Ureter (tissue), 1 donor: ENCODE measurements at regions not wholly inside any gene's neighbourhood (a gene's known extent, or its start where the extent isn't known, plus 50 kb on each side); places are given as distances from the start of the nearest gene placed in this dataset.

Source experiments
- DNase-seq: peaks from one replicate; pipeline ENCODE4 v3.0.0-alpha.2; 2020; ENCODE audit warnings: low spot score
- donor health status: DM: yes; HTN: yes; CAD: no.

GRCh38 chr10:3412646-3413045 is 240.1 kb upstream of the PITRM1 start:
- DNase-seq = no peak

GRCh38 chr10:3412071-3412582 is 239.5 kb upstream of the PITRM1 start:
- DNase-seq = no peak

DNA sequence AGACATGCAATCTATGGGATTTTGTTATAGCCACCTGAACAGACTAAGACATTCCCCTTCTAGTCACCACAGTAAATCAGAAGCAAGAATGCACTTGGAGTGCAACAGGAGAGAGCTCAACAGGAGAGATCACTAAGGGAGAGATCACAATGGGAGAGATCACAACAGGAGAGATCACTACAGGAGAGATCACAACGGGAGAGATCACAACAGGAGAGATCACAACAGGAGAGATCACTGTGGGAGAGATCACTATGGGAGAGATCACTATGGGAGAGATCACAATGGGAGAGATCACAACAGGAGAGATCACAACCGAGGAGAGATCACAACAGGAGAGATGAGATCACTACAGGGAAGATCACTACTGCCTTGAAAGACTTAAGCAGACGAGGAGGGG is 238.5 kb upstream of the PITRM1 start:
- DNase-seq = no peak

GRCh38 chr10:3409928-3410327 is 237.3 kb upstream of the PITRM1 start:
- DNase-seq = no peak

DNA sequence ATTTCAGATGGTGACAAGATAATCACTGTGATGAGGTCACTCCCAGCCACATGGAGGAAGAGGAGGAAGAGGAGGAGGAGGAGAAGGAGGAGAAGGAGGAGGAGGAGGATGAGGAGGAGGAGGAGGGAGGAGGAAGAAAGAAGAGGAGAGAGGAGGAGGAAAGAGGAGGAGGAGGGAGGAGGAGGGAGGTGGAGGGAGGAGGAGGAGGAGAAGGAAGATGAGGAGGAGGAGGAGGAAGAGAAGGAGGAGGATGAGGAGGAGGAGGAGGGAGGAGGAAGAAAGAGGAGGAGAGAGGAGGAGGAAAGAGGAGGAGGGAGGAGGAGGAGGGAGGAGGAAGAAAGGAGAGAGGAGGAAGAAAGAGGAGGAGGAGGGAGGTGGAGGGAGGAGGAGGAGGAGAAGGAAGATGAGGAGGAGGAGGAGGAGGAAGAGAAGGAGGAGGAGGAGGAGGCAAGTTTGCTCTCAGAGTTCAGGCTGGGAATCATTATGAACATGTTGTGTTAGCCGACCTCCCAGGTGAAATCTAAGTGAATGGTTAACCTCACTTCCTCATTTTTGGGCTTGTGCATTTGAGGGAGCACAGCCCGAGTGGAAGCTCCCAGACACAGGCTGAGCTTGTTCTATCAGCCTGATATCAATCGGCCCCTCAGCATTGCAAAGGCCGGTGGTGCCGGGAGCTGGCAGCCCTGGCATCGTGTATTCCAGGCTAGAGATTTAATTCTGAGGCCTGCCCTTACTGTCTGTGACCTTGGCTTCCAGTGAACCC is 236.2 kb upstream of the PITRM1 start:
- DNase-seq = no peak

GRCh38 chr10:3407208-3407607 is 234.6 kb upstream of the PITRM1 start:
- DNase-seq = no peak

GRCh38 chr10:3406556-3406955 is 234.0 kb upstream of the PITRM1 start:
- DNase-seq = no peak

- DNase-seq = no peak
Observed at GRCh38 chr10:3404381-3404780, 231.8 kb upstream of the PITRM1 start.

DNA sequence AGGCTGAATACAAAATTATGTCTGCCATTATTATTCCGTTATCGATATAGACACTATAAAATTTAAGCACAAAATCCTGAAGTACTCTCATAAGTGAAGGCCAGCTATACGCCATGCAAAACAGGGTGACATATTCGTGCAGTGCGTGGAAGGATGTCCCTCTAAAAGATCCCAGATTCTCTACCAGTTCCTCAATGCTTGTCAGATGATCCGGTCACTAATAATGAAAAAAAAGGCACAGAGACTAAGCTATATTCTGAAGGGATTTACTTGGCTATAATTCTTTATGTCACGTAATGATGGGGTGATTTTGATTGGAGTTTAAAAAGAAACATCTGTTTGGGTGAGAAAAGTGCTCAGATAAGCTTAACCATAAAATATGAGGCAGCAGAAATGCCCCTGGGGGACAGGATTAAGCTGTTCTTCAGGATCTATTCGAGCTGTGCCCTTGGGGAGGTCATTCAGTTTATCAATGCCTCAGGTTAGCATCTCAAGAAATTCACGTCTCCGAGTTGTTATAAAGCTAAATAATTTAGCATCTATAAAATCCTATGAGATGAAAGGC is 229.7 kb upstream of the PITRM1 start:
- no peak for DNase-seq

GRCh38 chr10:3401491-3401938 is 228.9 kb upstream of the PITRM1 start:
- DNase-seq = no peak

GRCh38 chr10:3400348-3400747 is 227.8 kb upstream of the PITRM1 start:
- peak; percentile 5 for DNase-seq

DNA sequence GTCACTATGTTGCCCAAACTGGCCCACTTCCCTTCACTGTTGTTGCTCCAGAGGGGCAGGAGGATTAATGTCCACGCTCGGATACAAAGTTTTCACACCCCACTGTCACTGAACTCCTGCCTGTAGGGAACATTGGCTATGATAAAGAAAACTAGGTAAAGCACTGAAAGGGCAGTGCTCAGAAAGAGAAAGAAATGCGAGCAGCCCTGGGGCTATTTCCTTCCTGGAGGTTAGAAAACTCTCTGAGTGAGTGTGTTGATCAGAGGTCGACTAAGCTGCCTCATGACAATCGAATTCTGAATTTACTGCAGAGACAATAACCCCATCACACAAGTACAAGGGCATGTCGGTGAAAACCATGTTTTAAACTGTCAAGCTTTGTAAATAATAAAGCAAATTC is 227.2 kb upstream of the PITRM1 start:
- DNase-seq = no peak

DNA sequence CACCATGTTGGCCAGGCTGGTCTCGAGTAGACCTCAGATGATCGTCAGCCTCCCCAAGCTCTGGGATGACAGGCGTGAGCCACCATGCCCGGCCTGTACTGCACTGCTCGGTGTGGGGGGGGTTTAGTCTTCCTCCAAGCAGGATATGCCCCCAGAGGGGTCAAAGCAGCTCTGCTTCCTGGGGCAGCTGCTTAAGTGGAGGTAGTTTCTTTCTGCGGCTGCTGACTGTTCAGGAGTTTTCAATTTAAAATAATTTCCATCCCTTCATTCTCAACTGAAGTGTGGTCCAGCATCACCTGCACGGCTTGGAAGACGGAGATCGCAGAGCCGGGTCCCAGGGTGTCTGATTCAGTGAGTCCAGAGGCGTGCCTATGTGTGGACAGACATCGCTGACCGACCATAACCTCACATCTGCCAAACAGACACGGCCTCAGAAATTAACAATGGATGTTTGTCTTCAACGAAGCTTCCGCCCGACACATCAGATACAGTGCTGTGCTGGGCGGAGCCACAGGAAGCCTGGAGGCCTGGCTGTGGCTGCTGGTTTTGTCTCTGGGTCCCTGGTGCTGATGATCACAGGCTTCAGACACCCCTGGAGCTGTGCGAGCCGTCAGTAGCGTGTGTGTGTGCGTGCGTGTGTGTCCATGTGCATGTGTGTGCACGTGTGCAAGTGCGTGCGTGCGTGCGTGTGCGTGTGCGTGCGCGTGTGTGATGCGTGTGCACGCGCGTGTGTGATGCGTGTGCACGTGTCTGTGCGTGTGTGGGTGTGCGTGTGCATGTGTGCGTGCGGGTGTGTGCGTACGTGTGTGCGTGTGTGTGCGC is 226.5 kb upstream of the PITRM1 start:
- DNase-seq = no peak

DNA sequence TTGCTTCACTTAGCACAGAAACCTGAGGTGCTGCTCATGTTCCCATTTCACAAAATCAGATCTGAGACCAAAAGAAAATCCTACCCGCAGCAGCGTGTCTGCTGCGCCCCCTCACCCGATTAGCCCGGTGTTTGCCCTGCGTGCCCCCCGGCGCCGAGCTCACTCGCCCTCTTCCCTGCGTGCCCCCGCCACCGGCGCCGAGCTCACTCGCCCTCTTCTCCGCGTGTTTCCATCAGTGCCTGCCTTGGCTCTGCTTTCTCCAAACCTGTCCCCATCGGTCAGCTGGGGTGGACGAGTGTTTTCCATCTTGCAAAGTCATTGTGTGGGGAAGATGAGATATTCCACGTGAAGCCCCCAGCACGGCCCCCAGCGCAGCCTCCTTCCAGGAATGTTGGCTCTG is 225.3 kb upstream of the PITRM1 start:
- DNase-seq = no peak

DNA sequence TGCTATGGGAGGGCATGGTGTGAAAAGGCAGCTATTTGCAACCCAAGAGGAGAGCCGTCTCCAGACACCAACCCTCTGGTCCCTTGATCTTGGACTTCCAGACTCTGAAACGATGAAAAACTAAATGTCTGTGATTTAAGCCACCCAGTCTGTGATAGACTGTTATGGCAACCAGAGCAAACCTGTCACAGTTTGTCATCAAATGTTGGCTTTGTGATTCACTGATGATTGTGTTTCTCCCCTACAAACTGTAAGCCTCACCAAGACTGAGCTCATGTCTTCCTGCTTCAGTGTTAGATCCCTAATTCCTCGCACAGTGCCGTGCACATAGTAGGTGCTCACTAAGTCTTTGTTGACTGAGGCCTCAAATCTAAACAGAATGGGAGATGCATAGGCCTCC is 224.6 kb upstream of the PITRM1 start:
- DNase-seq = no peak

DNA sequence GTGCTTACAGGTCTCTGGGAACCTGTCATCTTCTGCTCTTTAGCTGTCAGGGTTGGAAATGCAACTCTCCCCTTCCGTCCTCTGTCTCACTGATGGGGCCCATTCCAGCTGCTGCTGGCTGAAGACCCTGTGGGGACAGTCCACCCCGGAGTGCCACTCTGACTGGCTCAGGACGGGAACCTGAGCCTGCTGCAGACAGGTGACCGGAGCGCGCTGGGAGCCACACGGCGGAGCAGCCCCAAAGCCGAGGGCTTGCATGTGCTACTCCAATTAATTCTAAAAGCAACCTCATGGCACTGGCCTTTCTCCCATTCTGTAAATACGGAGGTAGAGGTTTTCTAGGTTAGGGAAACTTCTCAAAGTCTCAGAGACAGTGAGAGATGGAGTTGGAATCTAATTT is 223.5 kb upstream of the PITRM1 start:
- DNase-seq = no peak

GRCh38 chr10:3395458-3395861 is 222.9 kb upstream of the PITRM1 start:
- no peak for DNase-seq

GRCh38 chr10:3395041-3395440 is 222.5 kb upstream of the PITRM1 start:
- no peak for DNase-seq

GRCh38 chr10:3393958-3394357 is 221.4 kb upstream of the PITRM1 start:
- no peak for DNase-seq

DNA sequence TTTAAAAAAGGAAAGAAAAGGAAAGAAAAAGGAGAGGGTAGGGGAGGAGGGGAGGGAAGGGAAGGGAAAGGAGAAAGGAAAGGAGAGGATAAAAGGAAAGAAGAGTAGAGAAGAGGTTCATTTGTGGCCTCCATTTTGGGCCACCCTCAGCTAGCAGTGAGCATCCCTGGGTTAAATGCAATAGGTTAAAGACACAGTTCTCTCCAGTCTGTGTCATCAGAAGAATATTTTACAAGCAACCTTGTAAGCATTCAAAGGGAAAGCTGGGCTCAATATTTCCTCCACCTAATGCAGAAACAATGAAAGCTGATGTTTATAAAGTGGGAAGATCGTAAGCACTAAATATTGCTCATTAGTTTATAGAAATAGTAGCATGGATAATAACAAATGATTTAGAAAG is 219.1 kb upstream of the PITRM1 start:
- no peak for DNase-seq

- no peak for DNase-seq
Observed at GRCh38 chr10:3389130-3389529, 216.5 kb upstream of the PITRM1 start.

DNA sequence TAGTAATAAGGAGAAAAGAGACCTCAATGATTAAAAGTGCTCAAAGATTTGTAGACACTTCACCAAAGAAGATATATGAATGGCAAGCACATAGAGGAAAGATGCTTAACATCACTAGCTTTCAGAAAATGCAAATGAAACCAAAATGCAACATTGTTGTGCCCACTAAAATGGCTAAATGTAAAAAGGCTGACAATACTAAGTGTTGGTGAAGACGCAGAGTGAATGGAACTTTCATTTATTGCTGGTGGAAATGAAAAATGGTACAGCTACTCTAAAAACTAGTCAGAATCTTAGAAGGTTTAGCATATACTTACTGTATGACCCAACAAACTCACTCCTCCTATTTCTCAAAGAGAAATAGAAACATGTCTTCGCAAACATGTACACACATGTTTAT is 212.9 kb upstream of the PITRM1 start:
- no peak for DNase-seq

DNA sequence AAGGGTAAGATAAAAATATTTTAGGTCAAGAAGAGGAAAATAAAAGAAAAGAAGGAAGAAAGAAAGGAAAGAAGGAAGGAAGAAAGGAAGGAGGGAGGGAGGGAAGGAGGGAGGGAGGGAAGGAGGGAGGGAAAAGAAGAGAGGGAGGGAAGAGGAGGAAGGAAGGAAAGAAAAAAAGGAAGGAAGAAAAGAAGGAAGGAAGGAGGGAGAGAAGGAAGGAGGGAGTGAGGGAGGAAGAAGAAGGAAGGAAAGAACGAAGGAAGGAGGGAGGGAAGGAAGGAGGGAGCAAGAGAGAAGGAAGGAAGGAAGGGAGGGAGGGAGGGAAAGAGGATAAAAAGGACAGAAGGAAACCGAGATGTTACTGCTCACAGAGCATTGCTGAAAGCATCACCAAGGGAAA is 209.5 kb upstream of the PITRM1 start:
- DNase-seq = no peak
